ENCODE measurements at regions not wholly inside any gene's neighbourhood (a gene's known extent, or its start where the extent isn't known, plus 50 kb on each side); places are given as distances from the start of the nearest gene placed in this dataset.

- TF ChIP-seq CTCF (IDR thresholded peaks at IDR 0.05; ENCODE audit: extremely low read depth in 1 of 2, insufficient read depth in 1 of 2, low read depth in 1 of 2, low read length in 2 of 2), result no peak
- no peak for TF ChIP-seq POLR2A (IDR thresholded peaks at IDR 0.05; ENCODE audit: low read depth, low read length)
- TF ChIP-seq POLR2AphosphoS5 (IDR thresholded peaks at IDR 0.05; ENCODE audit: insufficient read depth, low read depth, low read length), result no peak
- TF ChIP-seq JUN (IDR thresholded peaks at IDR 0.05; ENCODE audit: borderline replicate concordance, insufficient read depth, insufficient read length, low read depth), result no peak
Measured at GRCh38 chrX:114451397-114451796, 132.5 kb upstream of the HTR2C start.
